Fibroblast of lung (primary cell): ENCODE measurements at regions not wholly inside any gene's neighbourhood (a gene's known extent, or its start where the extent isn't known, plus 50 kb on each side); places are given as distances from the start of the nearest gene placed in this dataset.

Experiments used
- DNase-seq, 2 donors: peaks; one replicate each; pipeline versions ENCODE4 v3.0.0 to v3.0.0-alpha.2; 2010; ENCODE audit warnings: low read depth in 2 of 2
- H2AFZ ChIP-seq: 2 replicates; pipeline ENCODE4 v1.5.1; 2012; ENCODE audit warnings: low read length, control low read depth, inconsistent platforms
- H3K27ac ChIP-seq: 2 replicates; pipeline ENCODE4 v1.5.1; 2011; ENCODE audit warnings: low read length, control low read depth; ENCODE audit not compliant: insufficient read depth
- H3K27me3 ChIP-seq: 2 replicates; pipeline ENCODE4 v1.5.1; 2011; ENCODE audit warnings: mild to moderate bottlenecking, low read length; ENCODE audit not compliant: control insufficient read depth, insufficient read depth
- H3K36me3 ChIP-seq: 2 replicates; pipeline ENCODE4 v1.5.1; 2011; ENCODE audit warnings: low read length; ENCODE audit not compliant: control insufficient read depth, insufficient read depth
- H3K4me1 ChIP-seq: 2 replicates; pipeline ENCODE4 v1.5.1; 2011; ENCODE audit warnings: low read length; ENCODE audit not compliant: control insufficient read depth, insufficient read depth; ENCODE audit errors: extremely low read depth
- H3K4me2 ChIP-seq: 2 replicates; pipeline ENCODE4 v1.5.1; 2011; ENCODE audit warnings: low read length, control low read depth; ENCODE audit not compliant: insufficient read depth; ENCODE audit errors: extremely low read depth
- H3K4me3 ChIP-seq, 4 experiments: fragments of 200-600 bp in 1 of 4; sonication (generic) in 1 of 4; replicated peaks in 1 of 4; 2 replicates each; pipeline ENCODE4 v1.5.1; 2011 to 2016; ENCODE audit warnings: low read length in 4 of 4, low read depth in 3 of 4, mild to moderate bottlenecking in 3 of 4, control low read depth in 2 of 4, inconsistent platforms in 1 of 4, mixed read lengths in 1 of 4; ENCODE audit not compliant: insufficient read depth in 1 of 4; ENCODE audit errors: control extremely low read depth in 1 of 4
- H3K79me2 ChIP-seq: 2 replicates; pipeline ENCODE4 v1.5.1; 2012; ENCODE audit warnings: mild to moderate bottlenecking, low read length, inconsistent platforms; ENCODE audit not compliant: control insufficient read depth, insufficient read depth
- H3K9ac ChIP-seq: 2 replicates; pipeline ENCODE4 v1.5.1; 2011; ENCODE audit warnings: mild to moderate bottlenecking, low read length, control low read depth; ENCODE audit not compliant: insufficient read depth
- H3K9me3 ChIP-seq: 2 replicates; pipeline ENCODE4 v1.5.1; 2012; ENCODE audit warnings: low read depth, low read length; ENCODE audit not compliant: control insufficient read depth, insufficient read depth
- H4K20me1 ChIP-seq: 2 replicates; pipeline ENCODE4 v1.5.1; 2011; ENCODE audit warnings: low read length; ENCODE audit not compliant: control insufficient read depth, insufficient read depth; ENCODE audit errors: extremely low read depth
- EZH2 ChIP-seq: IDR thresholded peaks from 2 replicates; pipeline ENCODE4 v1.5.1; 2012; ENCODE audit warnings: low read length, control low read depth, mild to moderate bottlenecking; ENCODE audit errors: missing control alignments
- TF ChIP-seq, protein P1 (sequence below), 2 donors: IDR thresholded peaks in 1 of 2; conservative IDR thresholded peaks in 1 of 2; 1 replicate in 1 of 2; 2 replicates in 1 of 2; pipeline ENCODE4 v1.5.1; 2011 to 2012; ENCODE audit warnings: low read length in 2 of 2, control low read depth in 1 of 2, inconsistent platforms in 1 of 2, low read depth in 1 of 2, mild to moderate bottlenecking in 1 of 2

- H3K27ac ChIP-seq = no peak overlapping the region
- no peak for DNase-seq
- no peak overlapping the region for H3K9ac ChIP-seq
- no peak for TF ChIP-seq EZH2
- TF ChIP-seq, protein P1, sequence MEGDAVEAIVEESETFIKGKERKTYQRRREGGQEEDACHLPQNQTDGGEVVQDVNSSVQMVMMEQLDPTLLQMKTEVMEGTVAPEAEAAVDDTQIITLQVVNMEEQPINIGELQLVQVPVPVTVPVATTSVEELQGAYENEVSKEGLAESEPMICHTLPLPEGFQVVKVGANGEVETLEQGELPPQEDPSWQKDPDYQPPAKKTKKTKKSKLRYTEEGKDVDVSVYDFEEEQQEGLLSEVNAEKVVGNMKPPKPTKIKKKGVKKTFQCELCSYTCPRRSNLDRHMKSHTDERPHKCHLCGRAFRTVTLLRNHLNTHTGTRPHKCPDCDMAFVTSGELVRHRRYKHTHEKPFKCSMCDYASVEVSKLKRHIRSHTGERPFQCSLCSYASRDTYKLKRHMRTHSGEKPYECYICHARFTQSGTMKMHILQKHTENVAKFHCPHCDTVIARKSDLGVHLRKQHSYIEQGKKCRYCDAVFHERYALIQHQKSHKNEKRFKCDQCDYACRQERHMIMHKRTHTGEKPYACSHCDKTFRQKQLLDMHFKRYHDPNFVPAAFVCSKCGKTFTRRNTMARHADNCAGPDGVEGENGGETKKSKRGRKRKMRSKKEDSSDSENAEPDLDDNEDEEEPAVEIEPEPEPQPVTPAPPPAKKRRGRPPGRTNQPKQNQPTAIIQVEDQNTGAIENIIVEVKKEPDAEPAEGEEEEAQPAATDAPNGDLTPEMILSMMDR (conservative IDR thresholded peaks at IDR 0.05 in 1 of 2, IDR thresholded peaks at IDR 0.05 in 1 of 2; ENCODE audit: low read depth in 1 of 2, low read length in 2 of 2) = no peak
- no peak overlapping the region for H3K4me3 ChIP-seq
- H3K79me2 ChIP-seq = no peaks in the 10 kb centered on the region
- H3K36me3 ChIP-seq = no peaks in the 10 kb centered on the region
- no peaks in the 10 kb centered on the region for H3K4me1 ChIP-seq
- no peak overlapping the region for H2AFZ ChIP-seq
- no peaks in the 10 kb centered on the region for H3K27me3 ChIP-seq
- H4K20me1 ChIP-seq = no peaks in the 10 kb centered on the region
- H3K4me2 ChIP-seq = no peak overlapping the region
- no peaks in the 10 kb centered on the region for H3K9me3 ChIP-seq
These were observed 1314.3 kb upstream of the CELF4 start for GRCh38 chr18:38879871-38880270.

- Histone ChIP-seq H3K27ac (no peak overlapping the region), H3K27me3 (no peaks in the 10 kb centered on the region), H2AFZ (no peak overlapping the region), H3K9me3 (no peaks in the 10 kb centered on the region), H3K4me1 (no peaks in the 10 kb centered on the region), H3K9ac (no peak overlapping the region), H3K4me3 (no peak overlapping the region), H4K20me1 (no peaks in the 10 kb centered on the region), H3K4me2 (no peak overlapping the region), H3K79me2 (no peaks in the 10 kb centered on the region), H3K36me3 (no peaks in the 10 kb centered on the region)
- TF ChIP-seq, protein P1 (conservative IDR thresholded peaks at IDR 0.05 in 1 of 2, IDR thresholded peaks at IDR 0.05 in 1 of 2; ENCODE audit: low read depth in 1 of 2, low read length in 2 of 2) = no peak
- no peak for TF ChIP-seq EZH2
- DNase-seq = no peak
These were observed 1306.7 kb upstream of the CELF4 start for GRCh38 chr18:38872342-38872741.

DNA sequence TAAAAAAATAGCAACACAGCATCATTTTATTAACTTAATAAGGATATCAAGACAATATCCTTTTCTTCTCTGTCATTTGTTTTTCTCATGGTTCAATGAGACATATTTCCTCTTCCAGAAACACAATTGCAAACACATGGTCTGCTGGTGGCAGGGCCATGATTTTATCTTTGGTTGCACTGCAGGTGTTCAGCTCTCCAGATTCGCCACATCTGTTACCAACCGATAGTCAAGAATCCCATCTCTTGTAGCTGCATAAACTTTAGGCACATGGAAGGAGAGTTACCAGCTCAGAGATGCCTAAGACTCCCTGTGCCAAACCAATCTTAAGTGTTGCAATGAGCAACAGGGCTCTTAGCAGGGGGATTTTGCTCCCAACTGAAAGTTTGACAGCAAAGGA lies 1303.2 kb upstream of the CELF4 start:
- Histone ChIP-seq H3K4me1 (no peaks in the 10 kb centered on the region), H3K9ac (no peak overlapping the region), H3K4me2 (no peak overlapping the region), H3K36me3 (no peaks in the 10 kb centered on the region), H3K27ac (no peak overlapping the region), H3K79me2 (no peaks in the 10 kb centered on the region), H4K20me1 (no peaks in the 10 kb centered on the region), H3K9me3 (no peaks in the 10 kb centered on the region), H3K4me3 (no peak overlapping the region), H2AFZ (no peak overlapping the region), H3K27me3 (no peaks in the 10 kb centered on the region)
- no peak for DNase-seq
- no peak for TF ChIP-seq EZH2
- TF ChIP-seq, protein P1 (conservative IDR thresholded peaks at IDR 0.05 in 1 of 2, IDR thresholded peaks at IDR 0.05 in 1 of 2; ENCODE audit: low read depth in 1 of 2, low read length in 2 of 2) = no peak
